HG03060 (cell line): ENCODE measurements at regions not wholly inside any gene's neighbourhood (a gene's known extent, or its start where the extent isn't known, plus 50 kb on each side); places are given as distances from the start of the nearest gene placed in this dataset.

Experiments
- ATAC-seq: cut with Tn5 transposase; IDR thresholded peaks from one replicate; pipeline ENCODE4 v1.9.1; 2021; ENCODE audit warnings: low read depth, moderate number of reproducible peaks; ENCODE audit not compliant: unreplicated experiment

GRCh38 chr2:12074126-12074844, 327.9 kb downstream of the LPIN1 start:
- no peak for ATAC-seq

DNA sequence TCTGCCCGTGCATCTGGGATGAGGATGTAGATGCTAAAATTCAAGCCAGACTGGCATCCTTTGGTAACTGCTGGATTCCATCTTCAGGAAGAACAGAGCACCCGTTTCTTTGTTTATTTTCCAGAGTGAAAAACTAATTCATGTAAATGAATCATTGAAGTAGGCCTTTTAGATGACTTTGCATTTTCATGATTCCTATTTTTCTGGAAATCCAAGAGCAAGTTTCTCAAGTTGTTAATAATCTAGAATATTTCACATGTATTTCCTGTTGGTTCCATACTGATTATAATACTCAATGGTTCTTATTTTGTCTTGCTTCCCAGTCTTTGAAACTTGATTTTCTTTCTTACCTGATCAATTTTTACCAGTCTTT, 328.4 kb downstream of the LPIN1 start:
- no peak for ATAC-seq

DNA sequence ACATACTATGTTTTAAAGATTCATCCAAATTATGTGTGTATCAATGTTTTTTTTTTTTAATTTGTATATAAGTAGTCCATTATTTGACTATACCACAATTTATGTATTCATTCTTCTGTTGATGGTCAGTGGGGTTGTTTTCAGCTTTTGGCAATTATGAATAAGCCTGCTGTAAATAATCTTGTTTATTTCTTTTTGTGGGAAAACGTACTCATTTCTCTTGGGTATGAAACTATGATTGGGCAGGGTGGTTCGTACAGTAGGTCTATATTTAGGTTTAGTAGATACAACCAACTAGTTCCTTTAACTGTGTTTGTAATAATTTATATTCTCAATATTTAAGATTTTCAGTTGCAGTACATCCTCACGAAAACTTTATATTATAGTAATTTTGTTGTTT, 329.2 kb downstream of the LPIN1 start:
- ATAC-seq = no peak

GRCh38 chr2:12076810-12077209, 330.4 kb downstream of the LPIN1 start:
- ATAC-seq = peak; percentile 32

GRCh38 chr2:12080360-12080759, 333.9 kb downstream of the LPIN1 start:
- no peak for ATAC-seq

DNA sequence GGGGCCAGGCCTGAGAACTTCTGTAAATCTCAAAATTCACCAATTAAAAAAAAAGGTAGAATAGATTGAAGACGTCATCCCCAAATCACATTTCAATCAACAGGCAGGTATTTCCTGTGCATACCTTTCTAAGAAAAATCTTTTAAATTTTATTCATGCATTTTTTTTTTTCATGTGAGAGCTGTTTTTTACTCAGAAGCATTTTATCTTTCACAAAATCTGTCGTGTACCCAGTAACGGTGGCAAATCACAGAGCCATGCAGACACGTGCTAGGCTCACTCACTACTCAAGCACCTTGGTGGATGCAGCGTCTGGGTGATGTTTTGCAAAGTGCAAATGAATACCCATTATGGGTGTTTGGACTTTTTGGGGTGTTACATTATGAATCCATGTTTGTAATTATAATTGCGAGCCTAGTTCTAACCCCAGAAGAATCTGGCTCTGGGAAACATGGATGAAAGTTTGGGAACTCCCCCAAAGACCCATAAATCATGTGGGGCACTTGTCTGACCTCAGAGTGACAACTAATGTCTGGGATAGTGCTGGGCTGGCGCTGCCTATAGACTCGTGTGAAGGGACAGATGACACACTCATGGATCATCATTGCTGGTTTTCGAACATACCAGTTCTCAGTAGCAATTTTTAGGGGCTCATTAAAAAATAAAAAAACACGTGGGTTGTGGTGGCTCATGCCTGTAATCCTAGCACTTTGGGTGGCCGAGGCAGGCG, 335.2 kb downstream of the LPIN1 start:
- no peak for ATAC-seq

GRCh38 chr2:12083081-12083581, 336.7 kb downstream of the LPIN1 start:
- ATAC-seq = no peak

- ATAC-seq = no peak
Measured at GRCh38 chr2:12083713-12084419, 337.4 kb downstream of the LPIN1 start.

- no peak for ATAC-seq
Measured at GRCh38 chr2:12087175-12087574, 340.7 kb downstream of the LPIN1 start.

DNA sequence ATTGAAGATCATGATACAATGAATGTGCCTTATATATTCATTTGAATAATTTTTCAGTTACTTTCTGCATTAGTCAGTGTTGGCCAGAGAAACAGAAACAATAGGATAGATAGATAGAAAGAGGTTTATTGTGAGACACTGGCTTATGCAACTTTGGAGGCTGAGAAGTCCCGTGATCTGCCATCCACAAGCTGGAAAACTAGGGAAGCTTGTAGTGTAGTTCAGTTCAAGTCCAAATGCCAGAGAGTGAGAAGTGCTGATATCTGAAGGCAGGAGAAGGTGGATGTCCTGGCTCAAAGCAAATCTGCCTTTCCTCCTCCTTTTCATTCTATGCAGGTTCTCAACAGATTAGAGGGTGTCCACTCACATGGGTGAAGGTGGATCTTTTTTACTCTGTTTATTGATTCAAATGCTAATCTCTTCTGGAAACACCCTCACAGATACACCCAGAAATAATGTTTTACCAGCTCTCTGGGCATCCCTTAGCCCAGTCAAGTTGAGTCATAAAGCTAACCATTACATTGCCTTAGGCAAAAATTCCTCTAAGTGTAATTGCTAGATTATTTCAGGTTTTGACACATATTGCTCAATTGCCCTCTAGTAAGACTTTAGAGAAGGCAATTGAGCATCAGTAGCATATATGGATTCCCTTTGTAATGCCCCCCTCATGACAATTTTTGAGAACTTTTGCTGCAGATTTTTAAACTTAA, 341.4 kb downstream of the LPIN1 start:
- no peak for ATAC-seq

GRCh38 chr2:12089001-12089400, 342.6 kb downstream of the LPIN1 start:
- no peak for ATAC-seq

DNA sequence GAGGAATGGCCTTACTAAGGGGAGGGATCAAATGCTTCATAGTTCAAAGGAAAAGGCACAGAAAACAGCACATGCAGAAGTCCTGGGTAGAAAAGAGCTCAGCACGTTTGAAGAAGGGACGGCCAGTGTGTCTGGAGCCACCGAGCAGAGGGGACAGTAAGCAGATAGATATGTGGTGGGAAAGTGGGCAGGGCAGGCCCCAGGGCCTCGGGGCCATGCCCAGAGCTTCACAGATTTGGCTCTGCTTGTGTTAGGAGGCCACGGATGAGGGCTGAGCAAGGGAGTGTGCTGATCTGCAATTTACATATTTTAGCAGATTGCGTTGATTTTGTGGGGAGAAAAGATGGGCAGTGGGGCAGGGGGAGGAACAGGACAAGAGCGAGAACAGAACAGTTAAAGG, 343.1 kb downstream of the LPIN1 start:
- no peak for ATAC-seq

DNA sequence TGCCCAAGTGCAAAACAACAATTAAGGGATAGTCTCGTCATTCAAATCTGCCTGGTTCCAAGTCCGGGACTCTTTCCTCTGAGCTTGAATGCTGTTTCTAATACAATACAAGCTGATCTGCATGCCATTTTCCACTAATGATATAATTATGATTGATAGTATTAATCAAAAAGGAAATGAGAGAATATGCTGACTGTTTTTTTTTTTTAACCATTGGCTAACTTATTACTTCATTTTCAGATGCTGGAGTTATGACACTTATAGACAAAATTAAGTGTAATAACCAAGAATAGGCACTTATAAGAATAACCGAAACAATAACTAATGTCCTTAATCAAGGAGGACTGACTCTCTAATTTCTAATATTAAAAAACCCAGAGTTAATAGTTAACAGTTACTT, 343.6 kb downstream of the LPIN1 start:
- no peak for ATAC-seq

GRCh38 chr2:12090590-12090989, 344.2 kb downstream of the LPIN1 start:
- no peak for ATAC-seq

- ATAC-seq = no peak
Measured at GRCh38 chr2:12091201-12091806, 344.9 kb downstream of the LPIN1 start.

- ATAC-seq = no peak
Measured at GRCh38 chr2:12094134-12094533, 347.7 kb downstream of the LPIN1 start.

- no peak for ATAC-seq
Measured at GRCh38 chr2:12096051-12096787, 349.8 kb downstream of the LPIN1 start.

- no peak for ATAC-seq
Measured at GRCh38 chr2:12096788-12097449, 350.5 kb downstream of the LPIN1 start.

- no peak for ATAC-seq
Measured at GRCh38 chr2:12097859-12098258, 351.4 kb downstream of the LPIN1 start.
